GF-D8 (cell line): ENCODE measurements at regions not wholly inside any gene's neighbourhood (a gene's known extent, or its start where the extent isn't known, plus 50 kb on each side); places are given as distances from the start of the nearest gene placed in this dataset.
"Not testable (repeated sequence)": the region's sequence is repeated elsewhere in the genome, so short reads cannot be mapped to it uniquely, and the experiment has no call there.

Experiments used
- DNase-seq: peaks from one replicate; lab custom pipeline; 2025; lab: John Stamatoyannopoulos, UW

DNA sequence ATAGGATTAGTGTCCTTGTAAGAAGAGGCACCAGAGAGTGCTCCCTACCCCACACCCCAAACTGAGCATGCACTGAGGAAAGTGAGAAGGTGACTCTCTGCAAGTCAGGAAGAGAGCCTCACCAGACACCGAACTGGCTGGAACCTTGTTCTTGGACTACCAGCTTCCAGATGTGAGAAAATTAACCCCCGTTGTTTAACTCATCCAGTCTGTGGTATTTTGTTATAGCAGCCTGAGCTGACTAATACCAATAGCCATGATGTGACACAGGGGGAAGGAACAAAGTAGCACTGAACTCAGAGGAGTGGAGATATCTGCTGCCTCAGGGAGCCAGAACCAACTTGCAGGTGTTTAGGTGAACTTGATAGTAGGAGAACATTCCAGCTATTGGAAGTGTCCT, 415.2 kb upstream of the ZMIZ1 start:
- DNase-seq, result no peak

DNA sequence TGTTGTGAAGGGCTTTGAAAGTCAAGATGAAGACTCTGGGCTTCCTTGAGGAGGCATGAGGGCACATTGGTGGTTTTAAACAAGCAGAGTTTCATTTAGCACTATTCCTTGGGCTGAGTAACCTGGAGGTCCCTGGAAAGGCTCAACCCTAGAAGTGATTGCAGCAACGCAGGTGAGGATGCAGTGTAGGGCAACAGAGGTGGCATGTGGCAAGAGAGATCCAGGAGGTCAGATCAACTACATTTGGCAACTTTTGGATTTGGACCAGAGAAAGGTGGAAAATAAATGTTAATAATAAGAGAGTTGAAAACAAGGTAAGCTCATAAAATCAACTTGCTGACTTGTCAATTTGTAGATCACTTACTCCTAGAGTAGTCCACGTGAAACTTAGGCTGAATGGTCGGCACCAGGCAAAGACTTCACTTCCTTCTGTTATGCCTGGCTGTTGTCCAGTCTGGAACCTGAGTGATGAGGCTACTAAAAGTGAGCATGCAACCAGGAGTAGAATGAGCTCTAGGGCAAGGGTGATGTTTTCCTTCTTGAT, 414.6 kb upstream of the ZMIZ1 start:
- no peak for DNase-seq

DNA sequence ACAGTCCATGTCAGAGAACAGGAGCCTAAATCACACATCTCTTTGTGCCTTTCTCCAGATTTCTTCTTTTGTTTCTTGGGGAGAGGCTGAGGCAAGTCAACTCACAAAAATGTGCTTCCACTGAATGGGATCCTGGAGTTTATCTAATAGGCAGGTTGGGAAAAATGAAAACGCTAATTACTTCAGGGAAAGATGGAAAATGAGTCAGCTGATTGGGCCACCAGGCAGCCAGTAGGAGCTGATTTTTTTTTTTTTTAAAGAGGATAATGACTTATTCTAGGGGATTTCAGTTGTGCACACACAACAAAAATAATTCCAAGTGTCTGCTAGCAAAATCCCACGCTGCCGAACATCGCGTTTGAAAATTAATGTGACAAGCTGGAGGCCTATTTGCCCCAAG, 412.8 kb upstream of the ZMIZ1 start:
- DNase-seq, result no peak

DNA sequence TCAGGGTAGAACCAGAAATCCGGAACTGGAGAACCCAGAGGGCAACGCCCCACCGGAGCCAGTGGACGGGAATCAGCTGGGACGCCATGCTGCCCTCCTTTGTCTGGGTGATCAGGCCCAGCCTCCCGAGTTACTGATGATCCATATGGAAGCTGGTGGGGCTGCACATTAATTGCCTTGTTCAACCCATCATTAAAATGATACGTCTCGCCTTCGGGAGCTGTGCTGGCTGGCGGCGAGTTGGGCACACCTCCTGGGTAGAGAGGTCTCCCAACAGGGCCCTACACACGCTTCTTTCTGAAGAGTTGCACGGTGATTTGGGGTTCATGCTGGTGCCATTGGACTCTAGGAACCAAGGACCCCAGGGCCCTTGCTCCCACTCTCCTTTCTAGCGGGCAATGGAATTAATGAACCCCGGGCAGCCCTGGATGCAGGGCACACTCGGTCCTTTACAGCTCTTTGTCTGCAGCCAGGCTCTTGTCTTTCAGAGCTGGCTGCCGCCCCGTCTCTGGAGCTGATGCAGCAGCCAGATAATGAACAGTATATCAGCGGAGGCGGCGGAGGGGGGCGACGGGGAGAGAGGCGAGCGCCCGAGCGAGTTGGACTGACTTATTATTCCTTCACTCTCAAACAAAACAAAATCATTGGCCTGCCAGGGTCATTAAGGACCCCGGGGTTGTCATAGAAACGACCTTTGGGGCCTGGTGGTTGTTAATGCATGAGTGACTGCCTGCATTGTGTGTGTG, 412.2 kb upstream of the ZMIZ1 start:
- DNase-seq, result no peak

DNA sequence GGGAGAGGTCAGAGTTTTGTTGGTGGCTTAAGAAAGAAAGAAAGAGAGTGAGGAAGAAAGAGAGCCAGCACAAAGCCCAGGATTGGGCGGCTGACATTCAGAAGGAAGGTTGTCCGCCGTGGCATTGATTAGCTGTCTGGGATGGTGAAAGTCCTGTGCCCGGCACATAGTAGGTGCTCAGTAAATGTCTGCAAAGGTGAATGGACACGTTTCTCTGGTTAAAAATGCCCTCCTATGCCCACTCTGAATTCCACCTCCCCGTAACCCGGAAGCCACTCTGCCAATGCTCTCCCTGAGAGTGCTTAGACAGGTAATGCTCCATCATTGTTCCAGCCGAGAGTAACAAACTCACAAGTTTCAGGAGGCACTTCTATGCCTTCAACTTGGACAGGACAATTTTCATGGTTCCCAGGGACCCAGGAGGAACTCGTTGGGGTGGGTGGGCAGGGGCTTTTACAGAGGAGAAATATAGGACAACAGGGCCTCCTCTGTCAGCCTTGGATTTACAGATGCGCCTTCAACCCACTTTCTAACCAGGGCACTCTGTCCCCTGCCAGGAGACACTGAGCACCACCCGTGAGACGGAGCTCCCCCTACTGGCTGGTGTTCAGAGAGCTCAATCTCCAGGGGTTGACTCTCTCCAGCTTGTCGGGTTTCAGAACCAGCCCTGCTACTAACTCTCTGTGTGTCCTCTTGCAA, 411.5 kb upstream of the ZMIZ1 start:
- DNase-seq, result no peak

DNA sequence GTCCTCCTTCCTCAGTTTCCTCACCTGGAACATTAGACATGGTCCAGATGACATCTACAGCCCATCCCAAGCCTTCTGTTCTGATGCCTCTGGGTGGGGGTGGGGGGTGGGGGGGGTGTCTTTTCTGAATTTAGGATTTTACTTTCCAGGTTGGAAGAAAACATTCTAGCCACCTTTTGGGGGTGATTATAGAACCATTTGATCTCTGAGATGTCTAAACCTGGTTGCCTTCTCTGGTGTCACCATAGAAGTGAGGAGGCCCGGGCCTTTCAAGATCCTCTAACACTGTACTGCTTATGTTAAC, 411.0 kb upstream of the ZMIZ1 start:
- DNase-seq, result no peak

DNA sequence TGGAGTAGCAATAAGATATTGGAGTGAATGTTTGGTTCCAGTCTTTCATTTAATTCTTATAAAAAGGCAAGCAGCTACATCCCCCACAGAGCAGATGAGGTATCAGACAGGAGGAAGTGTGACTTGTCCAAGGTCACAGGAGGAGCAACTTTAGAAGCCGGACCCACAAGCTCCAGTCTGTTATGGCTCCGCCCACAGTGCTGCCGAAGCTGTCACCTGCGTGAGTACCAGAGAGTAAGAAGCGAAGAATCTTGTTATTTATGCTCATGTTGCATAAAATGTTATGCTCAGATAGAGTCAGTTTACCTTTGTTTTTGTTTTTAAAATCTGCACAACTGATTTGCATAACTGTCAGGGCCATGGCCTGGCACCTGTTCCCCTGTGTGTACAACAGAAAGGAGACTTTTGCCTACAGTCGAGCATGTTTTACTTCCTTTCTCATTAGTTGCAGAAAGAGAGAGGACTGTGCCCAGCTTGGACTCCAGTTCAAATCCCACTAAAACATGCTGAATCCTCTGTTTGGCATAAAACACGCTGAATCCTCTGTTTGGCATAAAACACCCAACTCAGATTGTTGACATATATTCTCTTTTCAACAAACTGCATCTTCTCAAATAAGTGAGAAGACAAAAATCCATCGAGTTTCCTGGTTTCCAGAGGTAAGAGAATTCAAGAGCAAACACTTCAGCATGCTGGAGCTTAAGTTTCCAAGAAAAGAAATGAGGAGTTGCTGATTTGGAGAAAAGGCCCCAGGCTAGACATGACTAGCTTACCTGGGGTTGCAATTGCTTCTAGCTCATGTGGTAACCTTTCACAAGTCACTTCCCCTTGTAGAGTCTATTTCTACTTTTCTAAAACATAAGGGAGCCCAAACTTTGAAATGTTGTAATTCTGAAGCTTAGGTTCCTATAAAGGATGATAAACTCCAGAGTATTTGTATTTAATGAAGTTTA, 409.8 kb upstream of the ZMIZ1 start:
- DNase-seq, result no peak

DNA sequence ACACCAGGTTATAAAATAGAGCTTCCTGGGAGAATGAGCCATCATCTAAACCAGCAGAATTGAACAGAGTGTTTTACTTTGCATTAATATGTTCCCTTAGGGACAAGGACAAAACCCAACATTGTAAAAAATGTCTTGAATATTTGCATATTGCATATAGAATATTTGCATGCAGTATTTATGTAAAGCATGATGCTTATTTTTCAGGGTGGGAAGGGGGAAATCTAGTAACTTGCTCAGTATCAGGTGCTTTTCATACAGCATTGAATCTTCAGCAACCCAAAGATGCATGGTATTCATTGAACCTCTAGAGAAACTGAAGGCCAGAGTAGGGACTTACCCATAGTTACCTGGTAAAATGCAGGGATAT, 409.2 kb upstream of the ZMIZ1 start:
- DNase-seq, result no peak

DNA sequence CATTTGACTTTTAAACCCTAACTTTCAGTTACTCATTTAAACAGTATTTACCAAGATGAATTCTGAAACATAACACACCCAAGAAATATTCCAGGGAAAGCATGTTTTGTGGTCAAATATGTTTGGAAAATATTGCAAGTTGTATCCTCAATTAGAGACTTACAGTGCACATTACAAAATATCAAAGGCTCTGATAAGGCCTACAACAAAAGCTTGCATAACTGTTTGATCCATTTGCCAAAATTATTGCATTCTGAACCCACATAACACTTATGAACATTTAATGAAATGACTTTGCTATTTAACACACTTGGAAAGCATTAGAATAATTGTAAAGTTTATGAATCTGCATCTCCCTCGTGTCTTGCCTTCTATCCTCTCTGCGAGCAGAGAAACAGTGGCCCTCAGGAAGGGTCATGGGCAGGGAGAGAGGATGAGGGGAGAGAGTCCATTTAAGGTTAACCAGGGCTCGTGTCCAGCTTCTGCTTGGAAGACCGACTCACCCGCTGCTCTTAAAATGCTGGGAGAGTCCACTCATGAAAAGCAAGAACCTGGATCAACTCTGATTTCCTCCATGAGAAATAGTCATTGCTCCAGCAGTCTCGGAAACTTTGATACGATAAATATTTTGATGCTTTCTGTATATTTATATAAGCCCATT, 408.2 kb upstream of the ZMIZ1 start:
- no peak for DNase-seq

DNA sequence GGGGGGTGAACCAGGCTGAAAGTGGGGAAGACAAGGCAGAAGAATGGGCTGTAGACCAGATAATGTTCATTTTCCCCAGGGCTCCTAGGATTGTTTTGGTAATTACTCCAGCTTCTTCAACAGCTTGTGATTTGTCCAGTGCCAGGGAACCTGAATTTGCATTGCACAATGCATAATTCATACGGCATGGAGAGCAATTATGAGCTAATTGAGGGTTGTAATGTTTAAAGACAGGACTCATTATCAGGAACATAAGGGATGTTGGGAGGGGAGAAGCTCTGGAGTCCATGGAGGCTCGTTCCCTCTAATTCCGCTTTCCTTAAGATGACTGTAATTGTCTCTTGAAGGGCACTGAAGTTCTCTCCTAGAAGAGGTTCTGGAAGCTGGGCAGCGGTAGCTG, 405.0 kb upstream of the ZMIZ1 start:
- DNase-seq, result no peak

DNA sequence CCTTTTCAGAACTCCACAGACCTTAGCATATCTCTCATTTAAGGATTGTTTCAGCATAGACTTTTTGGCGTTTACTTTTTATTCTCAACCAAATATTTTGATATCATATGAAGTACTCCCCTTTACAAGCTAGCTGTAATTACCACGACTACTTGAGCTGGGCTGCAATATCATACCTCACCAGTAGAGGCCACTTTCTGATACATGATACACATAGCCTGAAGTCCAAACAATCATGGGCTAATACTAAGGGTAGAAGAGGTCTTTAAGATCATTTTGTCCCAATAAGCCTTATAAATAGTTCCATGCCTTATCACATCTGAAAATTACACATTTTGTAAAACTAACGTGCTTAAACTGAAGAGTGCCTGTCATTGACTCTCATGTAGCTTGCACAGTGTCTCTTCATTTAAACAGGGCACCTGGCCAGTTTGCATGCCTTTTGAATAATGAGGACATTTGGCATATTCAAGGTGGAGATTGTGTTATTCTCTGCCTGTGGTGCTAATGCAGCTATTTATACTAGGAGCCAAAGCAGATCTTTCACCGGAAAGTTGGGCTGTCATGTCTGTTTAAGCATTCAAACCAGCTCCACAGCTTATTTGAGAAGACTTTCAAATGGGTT, 403.7 kb upstream of the ZMIZ1 start:
- DNase-seq, result no peak

DNA sequence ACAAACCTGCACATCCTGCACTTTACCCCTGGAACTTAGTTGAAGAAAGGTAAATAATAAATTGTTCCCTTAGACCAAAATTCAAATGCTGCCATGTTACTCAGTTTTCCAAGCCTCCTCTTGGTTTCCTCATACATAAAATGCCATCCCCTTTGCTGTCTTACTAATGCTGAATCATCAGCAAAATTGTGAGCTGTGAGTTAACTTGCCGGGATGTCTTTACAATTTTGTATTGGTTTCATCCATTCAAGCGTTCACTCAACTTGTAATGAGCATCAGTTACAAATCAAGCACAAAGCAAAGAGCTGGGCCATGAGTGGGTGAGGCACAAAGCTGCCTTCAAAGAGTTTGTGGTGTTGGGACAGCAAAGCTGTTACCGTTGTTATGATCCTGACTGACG, 395.8 kb upstream of the ZMIZ1 start:
- no peak for DNase-seq

DNA sequence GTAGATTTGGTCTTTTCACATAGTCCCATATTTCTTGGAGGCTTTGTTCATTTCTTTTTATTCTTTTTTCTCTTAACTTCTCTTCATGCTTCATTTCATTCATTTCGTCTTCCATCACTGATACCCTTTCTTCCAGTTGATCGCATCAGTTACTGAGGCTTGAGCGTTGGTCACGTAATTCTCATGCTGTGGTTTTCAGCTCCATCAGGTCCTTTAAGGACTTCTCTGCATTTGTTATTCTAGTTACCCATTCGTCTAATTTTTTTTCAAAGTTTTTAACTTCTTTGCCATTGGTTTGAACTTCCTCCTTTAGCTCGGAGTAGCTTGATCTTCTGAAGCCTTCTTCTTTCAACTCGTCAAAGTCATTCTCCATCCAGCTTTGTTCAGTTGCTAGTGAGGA, 387.6 kb upstream of the ZMIZ1 start:
- not testable (repeated sequence) for DNase-seq

DNA sequence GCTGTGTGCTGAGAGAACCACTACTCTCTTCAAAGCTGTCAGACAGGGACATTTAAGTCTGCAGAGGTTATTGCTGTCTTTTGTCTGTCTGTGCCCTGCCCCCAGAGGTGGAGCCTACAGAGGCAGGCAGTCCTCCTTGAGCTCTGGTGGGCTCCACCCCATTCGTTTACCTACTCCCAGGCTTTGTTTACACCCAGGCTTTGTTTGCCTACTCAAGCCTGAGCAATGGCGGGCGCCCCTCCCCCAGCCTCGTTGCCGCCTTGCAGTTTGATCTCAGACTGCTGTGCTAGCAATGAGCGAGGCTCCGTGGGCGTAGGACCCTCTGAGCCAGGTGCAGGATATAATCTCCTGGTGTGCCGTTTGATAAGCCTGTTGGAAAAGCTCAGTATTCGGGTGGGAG, 386.8 kb upstream of the ZMIZ1 start:
- DNase-seq, result not testable (repeated sequence)

DNA sequence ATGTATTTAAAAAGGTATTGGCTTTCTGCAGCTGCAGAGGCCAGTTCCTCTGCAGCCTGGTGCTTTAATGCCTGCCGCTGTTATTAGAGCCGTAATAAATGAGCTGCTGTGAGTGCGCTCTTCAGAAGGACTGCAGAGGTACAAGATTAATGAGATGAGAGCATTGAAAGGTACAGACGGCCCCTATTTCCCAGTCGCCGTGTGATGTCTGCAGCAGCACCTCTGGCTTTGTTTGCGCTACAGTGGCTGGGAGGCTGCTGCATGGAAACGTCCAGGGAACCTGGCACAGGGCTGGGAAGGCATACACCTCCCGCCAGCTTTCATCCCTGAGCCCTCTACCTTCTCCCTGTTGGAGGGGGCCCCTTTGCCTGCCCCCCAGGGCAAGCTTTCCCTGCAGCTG, 383.8 kb upstream of the ZMIZ1 start:
- no peak for DNase-seq

DNA sequence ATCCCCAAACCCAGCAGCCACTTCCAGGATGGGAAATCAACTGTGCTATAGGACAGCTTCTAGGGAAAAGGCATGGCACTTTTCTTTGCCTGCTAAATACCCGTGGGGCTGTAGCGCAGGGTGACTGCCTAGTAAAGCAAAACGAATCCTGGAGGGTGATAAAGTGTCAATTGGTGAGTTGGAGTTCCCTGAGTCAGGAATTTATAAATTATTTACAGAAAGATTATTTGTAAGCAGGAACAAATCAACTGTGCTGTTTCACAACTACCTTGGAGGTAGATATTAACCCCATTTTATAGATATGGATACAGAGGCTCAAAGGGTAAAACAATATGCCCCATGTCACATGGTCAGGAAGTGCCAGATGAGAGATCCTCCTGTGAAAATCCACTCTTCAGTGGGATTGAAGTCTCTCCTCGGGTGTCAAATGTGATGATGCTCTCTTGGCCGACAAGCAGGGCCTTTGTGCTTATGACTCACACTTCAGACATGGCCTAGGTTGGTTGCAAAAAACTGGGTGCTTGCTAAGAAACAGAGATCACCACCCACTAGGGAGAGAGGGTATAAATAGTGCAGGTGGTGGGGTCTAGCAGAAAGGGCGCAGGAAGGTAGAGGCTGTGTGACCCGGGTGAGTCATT, 383.2 kb upstream of the ZMIZ1 start:
- DNase-seq, result no peak

DNA sequence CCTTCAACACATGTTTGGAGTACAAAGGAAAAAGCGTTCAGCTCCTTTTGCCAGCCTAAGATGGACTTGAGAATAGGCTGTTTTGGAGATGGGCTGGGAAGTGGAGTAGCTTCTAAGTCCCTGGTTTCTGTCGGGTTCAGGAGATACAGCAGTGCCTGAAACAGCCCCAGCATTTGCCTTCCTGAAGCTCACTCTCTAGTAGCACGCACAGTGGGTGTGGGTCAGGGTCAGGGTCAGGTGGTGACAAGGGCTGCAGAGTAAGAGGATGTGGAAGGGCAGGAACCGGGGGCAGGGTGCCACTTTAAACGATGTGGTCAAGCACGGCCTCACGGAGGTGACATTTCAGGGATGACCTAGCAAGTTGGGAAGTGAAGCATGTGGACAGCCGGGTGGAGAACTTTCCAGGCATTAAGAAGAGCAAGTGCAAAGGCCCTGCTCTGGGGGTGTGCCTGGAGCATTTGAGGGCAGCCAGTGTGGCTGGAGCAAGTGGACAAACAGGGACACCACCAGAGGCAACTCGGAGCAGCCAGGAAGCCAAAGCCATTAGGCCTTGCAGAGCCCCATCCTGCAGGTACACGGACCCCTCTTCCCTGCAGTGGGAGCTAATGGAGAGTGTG, 382.2 kb upstream of the ZMIZ1 start:
- DNase-seq, result no peak

DNA sequence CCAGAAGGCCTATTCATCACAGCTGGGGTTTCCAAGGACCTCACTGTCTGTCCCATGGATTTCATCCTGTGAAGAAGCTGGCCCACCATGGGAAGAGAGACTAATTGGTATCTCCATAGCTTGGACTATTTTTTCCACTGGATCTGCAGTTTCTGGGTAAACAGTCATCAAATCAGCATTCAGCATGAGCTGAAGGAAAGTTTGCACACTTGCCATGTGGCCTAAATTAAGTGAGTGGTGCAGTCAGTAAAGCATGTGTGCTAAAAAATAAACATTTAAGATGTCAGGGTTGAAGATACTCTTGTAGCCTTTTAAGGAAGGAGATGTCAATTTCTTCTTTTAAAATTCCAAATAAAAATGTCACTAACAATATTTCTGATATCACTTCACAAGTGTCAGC, 381.1 kb upstream of the ZMIZ1 start:
- DNase-seq, result no peak

DNA sequence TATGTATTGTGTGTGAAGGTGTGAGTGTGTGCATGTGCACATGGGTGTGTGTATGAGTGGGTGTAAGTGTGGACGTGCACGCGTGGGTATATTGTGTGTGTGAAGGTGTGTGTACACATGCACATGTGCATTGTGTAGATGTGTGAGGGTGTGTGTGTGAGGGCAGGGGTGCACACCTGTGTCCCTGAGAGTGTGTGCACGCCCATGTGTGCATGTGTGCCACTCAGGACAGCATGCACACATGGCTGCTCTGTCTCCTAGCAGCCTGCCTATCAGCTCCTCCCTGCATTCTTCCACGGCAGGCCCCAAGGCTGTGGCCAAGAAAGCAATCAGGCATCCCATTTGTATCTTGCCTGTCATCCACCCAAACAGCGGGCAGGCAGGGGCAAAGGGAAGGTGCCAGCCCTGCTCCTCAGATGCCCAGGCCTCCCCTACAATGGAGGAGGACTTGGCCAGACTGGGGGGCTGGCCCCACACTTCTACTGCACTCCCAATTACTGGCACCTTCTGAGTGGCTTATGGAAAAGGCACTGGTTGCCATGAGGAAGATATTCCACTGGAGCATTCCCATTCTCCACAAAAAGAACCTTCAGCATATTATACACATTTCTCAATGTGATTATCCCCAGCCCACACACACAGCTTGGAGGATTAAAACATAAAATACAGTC, 380.4 kb upstream of the ZMIZ1 start:
- DNase-seq, result no peak

DNA sequence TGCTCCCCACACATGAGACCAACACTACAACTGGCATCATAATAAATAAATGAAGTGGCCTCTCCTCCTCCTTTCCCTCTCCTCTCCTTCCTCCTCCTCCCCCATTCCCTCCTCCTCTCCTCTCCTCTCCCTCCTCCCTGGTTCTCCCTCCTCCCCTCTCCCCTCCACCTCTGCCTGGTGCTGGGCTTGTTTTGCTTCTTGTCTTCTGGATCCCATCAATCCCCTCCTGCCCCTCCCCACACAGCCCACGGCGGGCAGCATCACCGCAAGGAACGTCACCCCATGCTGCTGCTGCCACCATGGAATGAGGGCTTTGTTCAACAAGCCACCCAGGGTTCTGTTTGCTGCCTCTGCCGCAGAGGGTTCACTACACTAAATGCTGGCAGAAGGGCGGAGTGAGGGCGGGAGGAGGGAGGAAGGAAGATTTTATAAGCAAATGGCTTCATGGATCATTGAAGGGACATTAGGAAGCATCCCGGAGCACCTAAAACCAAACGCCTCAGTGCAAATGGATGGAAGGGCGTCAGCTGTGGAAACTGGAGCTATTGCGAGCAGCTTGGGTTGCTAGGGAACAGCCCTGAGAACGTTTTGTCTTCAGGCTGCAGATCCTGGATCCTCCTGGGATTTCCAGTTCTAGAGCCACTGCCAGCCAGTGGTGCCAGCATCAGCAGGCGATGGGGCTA, 379.7 kb upstream of the ZMIZ1 start:
- no peak for DNase-seq
